Epithelial cell of proximal tubule (primary cell): ENCODE measurements at regions not wholly inside any gene's neighbourhood (a gene's known extent, or its start where the extent isn't known, plus 50 kb on each side); places are given as distances from the start of the nearest gene placed in this dataset.

ENCODE experiments used
- DNase-seq: peaks from one replicate; pipeline ENCODE4 v3.0.0-alpha.2; 2011; ENCODE audit warnings: low read depth
- H3K4me3 ChIP-seq: 2 replicates; pipeline ENCODE4 v1.5.1; 2011; ENCODE audit warnings: low read depth, mild to moderate bottlenecking, low read length
- CTCF ChIP-seq: conservative IDR thresholded peaks from 2 replicates; pipeline ENCODE4 v1.5.1; 2012; ENCODE audit warnings: low read depth, mild to moderate bottlenecking, low read length

GRCh38 chr2:30375915-30376314 is 71.1 kb upstream of the LCLAT1 start:
- no peak for TF ChIP-seq CTCF
- no peak overlapping the region for H3K4me3 ChIP-seq
- DNase-seq: no peak

GRCh38 chr2:30379481-30379880 is 67.6 kb upstream of the LCLAT1 start:
- TF ChIP-seq CTCF: no peak
- DNase-seq: no peak
- no peak overlapping the region for H3K4me3 ChIP-seq

- no peak for DNase-seq
- no peak for TF ChIP-seq CTCF
- no peak overlapping the region for H3K4me3 ChIP-seq
Measured at GRCh38 chr2:30380824-30381223, 66.2 kb upstream of the LCLAT1 start.

- no peak for DNase-seq
- no peak for TF ChIP-seq CTCF
- H3K4me3 ChIP-seq: no peak overlapping the region
Measured at GRCh38 chr2:30382162-30382783, 64.8 kb upstream of the LCLAT1 start.

GRCh38 chr2:30382995-30383394 is 64.1 kb upstream of the LCLAT1 start:
- TF ChIP-seq CTCF: no peak
- DNase-seq: no peak
- no peak overlapping the region for H3K4me3 ChIP-seq

- no peak overlapping the region for H3K4me3 ChIP-seq
- DNase-seq: no peak
- no peak for TF ChIP-seq CTCF
Measured at GRCh38 chr2:30385327-30385726, 61.7 kb upstream of the LCLAT1 start.

- DNase-seq: no peak
- no peak for TF ChIP-seq CTCF
- no peak overlapping the region for H3K4me3 ChIP-seq
Measured at GRCh38 chr2:30392097-30392496, 54.9 kb upstream of the LCLAT1 start.
